GM18499 (cell line): ENCODE measurements at regions not wholly inside any gene's neighbourhood (a gene's known extent, or its start where the extent isn't known, plus 50 kb on each side); places are given as distances from the start of the nearest gene placed in this dataset.
"Not testable (repeated sequence)": the region's sequence is repeated elsewhere in the genome, so short reads cannot be mapped to it uniquely, and the experiment has no call there.

Experiments used
- ATAC-seq: cut with Tn5 transposase; IDR thresholded peaks from one replicate; pipeline ENCODE4 v1.9.1; 2021; ENCODE audit warnings: moderate number of reproducible peaks; ENCODE audit not compliant: insufficient read depth, unreplicated experiment

DNA sequence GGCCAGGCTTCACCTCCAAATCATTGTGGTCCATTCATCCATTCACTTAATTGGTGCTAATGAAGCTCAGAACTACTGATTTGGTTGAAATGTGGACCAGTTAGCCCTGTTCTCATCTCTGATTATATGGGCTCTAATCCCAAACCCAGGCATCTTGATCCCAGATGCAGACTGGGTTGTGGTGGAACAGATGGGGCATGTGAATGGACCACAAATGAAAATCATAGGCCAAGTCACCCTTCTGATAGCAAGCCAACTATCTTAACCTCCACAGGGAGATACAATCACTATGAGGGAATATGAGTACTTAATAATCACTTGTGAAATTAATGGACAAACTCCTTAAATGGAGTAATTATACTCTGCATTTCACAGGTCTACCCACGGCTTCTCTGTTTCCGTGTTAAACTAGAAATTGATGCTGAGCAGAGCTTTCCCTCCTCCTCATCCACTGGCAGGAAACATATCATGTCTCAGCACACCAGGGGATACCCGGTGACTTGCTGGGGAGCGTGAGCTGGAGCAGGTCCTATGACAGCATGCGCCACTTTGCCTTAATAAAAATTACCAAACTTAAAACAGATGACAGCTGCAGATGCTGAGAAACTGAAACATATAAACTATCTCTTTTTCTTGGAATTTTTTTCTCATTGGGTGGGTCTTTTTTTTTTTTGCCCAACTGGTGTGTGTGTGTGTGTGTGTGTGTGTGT is 108.8 kb upstream of the HEY2 start:
- ATAC-seq: no peak

DNA sequence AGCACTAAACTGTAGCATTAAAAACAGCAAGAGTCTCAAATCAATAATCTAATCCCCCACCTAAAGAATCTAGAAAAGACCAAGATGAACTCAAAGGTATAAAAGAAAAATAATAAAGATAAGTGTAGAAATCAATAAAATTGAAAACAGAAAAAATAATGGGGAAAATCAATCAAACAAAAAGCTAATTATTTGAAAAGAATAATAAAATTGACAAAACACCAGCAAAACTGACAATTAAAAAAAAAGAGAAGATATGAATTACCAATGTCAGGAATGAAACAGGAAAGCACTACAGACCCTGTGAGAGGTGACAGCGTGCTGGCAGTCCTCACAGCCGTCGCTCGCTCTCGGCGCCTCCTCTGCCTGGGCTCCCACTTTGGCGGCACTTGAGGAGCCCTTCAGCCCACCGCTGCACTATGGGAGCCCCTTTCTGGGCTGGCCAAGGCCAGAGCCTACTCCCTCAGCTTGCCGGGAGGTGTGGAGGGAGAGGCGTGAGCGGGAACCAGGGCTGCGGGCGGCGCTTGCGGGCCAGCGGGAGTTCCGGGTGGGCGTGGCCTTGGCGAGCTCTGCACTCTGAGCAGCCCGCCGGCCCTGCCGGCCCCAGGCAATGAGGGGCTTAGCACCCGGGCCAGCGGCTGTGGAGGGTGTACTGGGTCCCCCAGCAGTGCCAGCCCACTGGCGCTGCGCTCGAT is 105.3 kb upstream of the HEY2 start:
- not testable (repeated sequence) for ATAC-seq

- no peak for ATAC-seq
Observed at GRCh38 chr6:125647391-125647790, 102.0 kb upstream of the HEY2 start.

DNA sequence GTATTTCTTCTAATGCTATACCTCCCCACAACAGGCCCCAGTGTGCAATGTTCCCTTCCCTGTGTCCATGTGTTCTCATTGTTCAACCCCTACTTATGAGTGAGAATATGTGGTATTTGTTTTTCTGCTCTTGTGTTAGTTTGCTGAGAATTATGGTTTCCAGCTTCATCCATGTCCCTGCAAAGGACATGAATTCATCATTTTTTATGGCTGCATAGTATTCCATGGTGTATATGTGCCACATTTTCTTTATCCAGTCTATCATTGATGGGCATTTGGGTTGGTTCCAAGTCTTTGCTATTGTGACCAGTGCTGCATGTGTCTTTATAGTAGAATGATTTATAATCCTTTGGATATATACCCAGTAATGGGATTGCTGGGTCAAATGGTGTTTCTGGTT is 95.7 kb upstream of the HEY2 start:
- not testable (repeated sequence) for ATAC-seq

DNA sequence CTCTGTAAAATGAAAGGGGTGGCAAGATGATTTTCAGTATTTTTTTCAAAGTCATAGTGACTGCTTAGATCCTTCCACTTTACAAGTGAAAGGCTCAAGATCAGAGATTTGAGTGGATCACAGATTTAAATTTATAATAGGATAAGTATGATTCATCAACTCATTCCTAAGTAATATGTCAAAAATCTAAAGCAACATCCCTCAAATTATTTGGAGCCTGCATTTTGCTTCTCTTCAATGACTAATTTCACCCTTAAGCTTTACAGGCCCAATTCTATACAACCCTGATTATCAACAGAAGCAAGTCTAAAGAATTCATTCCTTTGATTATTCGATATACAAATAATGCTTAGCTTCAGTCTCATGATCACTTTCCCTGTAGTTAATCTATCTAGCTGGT is 93.9 kb upstream of the HEY2 start:
- no peak for ATAC-seq

GRCh38 chr6:125656287-125656870 is 93.1 kb upstream of the HEY2 start:
- no peak for ATAC-seq

- no peak for ATAC-seq
Observed at GRCh38 chr6:125658136-125658535, 91.3 kb upstream of the HEY2 start.

- ATAC-seq: no peak
Observed at GRCh38 chr6:125658759-125659431, 90.5 kb upstream of the HEY2 start.

- ATAC-seq: no peak
Observed at GRCh38 chr6:125659887-125660286, 89.5 kb upstream of the HEY2 start.

- ATAC-seq: no peak
Observed at GRCh38 chr6:125662296-125662695, 87.1 kb upstream of the HEY2 start.

GRCh38 chr6:125665295-125665814 is 84.1 kb upstream of the HEY2 start:
- no peak for ATAC-seq

DNA sequence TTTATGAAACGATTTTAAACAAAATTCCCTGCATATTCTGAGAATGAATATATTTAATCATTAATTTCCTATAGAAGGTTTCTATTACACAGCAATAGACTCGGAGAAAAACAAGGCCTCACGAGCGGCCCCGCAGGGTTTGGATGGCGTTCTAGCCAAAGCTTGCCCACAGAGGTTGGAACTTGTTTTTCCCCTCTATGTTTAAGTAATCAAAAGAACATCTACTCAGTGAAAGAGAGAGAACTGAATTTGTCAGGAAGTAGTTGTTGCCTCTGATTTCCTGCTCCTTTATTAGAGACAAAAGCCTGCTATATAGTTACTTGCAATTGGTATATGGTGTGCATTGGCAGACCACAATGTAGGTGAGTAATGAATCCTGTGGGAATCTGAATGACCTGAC is 82.1 kb upstream of the HEY2 start:
- no peak for ATAC-seq

DNA sequence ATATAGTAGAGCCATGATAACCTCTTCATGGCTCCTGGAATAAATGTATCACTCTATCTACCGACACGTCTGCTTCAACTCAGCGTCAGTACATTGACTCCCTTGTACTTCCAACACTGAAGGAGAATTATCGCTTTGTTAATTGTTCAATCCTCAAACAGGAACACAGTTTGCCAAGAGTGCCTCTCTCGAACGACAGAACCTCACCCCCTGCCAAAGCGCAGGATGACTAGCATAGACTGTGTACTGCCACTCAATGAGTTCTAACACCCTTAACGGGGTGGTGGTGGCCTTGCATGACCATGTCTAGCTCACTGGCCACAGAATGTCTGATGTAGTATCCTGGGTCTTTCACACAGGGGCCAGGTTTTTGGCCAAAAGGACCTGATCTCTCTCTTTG is 81.4 kb upstream of the HEY2 start:
- no peak for ATAC-seq

DNA sequence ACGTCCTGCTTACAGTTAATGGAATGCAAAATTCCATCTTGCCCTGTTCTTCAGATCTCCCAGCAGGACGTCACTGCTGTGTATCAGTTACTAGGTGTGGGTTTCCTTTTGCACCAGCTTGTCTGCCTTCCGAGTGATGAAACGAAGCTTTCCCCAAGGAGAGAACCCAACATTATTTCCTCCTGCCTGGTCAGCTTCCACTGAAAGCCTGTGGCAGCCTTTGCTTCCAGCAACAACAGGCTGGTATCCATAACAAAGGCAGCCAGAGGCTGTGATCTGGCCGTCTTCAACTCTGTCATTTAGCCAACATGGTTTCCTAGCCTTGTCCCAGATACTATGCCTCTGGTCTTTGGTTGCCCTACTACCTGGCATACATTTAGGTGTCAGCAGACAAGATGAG is 78.9 kb upstream of the HEY2 start:
- no peak for ATAC-seq

GRCh38 chr6:125671323-125671722 is 78.1 kb upstream of the HEY2 start:
- no peak for ATAC-seq

- no peak for ATAC-seq
Observed at GRCh38 chr6:125674230-125674629, 75.2 kb upstream of the HEY2 start.

GRCh38 chr6:125678601-125679000 is 70.8 kb upstream of the HEY2 start:
- ATAC-seq: no peak

DNA sequence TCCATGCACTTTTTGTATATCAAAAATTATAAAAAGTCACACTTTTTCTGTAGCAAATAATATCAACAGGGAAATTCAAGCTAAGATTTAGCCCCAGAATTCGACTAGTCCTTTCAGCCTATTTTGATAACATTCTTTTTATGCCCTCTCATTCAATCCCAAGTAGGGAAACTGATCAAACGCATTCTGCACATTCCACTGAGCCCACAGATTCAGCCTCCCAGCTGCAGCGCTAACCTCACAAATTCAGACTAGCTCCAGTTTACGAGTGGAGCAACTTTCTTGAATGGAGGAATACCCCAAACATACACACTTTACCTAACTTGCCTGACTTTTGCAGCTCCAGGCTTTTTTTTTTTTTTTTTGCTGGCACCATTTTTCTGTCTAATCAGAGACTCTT is 70.3 kb upstream of the HEY2 start:
- ATAC-seq: no peak

GRCh38 chr6:125679651-125680050 is 69.8 kb upstream of the HEY2 start:
- ATAC-seq: no peak

DNA sequence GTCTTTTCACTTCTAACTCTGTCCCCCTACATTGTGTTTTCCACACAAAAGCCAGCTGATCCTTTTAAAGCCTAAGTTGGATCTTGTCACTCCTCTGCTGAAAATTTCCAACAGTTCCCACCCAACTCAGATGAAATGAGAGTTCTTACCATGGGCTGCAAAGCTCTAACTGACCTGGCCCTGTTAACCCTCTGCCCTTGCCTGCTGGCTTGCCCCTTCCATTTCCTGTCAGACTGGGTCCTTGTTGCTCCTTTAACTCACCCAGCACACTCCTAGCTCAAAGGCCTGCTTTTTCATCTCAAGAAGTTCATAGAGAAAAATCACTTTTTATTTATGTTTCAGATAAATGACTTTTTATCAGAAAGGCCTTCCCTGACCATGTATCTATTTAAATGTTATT is 66.5 kb upstream of the HEY2 start:
- ATAC-seq: no peak

GRCh38 chr6:125688138-125688537 is 61.3 kb upstream of the HEY2 start:
- ATAC-seq: no peak
